ENCODE measurements at regions not wholly inside any gene's neighbourhood (a gene's known extent, or its start where the extent isn't known, plus 50 kb on each side); places are given as distances from the start of the nearest gene placed in this dataset.
A peak's percentile ranks its signal among the peaks of the same experiment; 100 is the strongest.

GRCh38 chr6:799769-800168, 106.8 kb upstream of the EXOC2 start:
- H3K4me1 ChIP-seq (ENCODE audit: insufficient read depth, low read length): no peaks in the 10 kb centered on the region
- no peaks in the 10 kb centered on the region for H4K20me1 ChIP-seq (ENCODE audit: insufficient read depth, low read length)
- DNase-seq (ENCODE audit: insufficient read length, low spot score, missing footprints): no peak
- H3K4me2 ChIP-seq (ENCODE audit: insufficient read depth, low read length): no peak overlapping the region
- TF ChIP-seq CTCF (IDR thresholded peaks at IDR 0.05; ENCODE audit: extremely low read depth, low read depth, low read length): no peak
- H2AFZ ChIP-seq (ENCODE audit: low read length): no peak overlapping the region
- H3K9me3 ChIP-seq (ENCODE audit: low read depth, low read length): no peaks in the 10 kb centered on the region
- no peak overlapping the region for H3K27ac ChIP-seq (ENCODE audit: low read depth, low read length)
- H3K27me3 ChIP-seq (ENCODE audit: insufficient read depth, low read length): peaks cover 28% of the 10 kb centered on the region
- no peaks in the 10 kb centered on the region for H3K36me3 ChIP-seq (ENCODE audit: insufficient read depth, low read length)
- no peaks in the 10 kb centered on the region for H3K79me2 ChIP-seq (ENCODE audit: insufficient read depth, low read length)
- H3K4me3 ChIP-seq (ENCODE audit: insufficient read depth, low read length): no peak overlapping the region

GRCh38 chr6:797479-798077, 104.6 kb upstream of the EXOC2 start:
- H3K27me3 ChIP-seq (ENCODE audit: insufficient read depth, low read length): peaks cover 45% of the 10 kb centered on the region
- H3K4me1 ChIP-seq (ENCODE audit: insufficient read depth, low read length): no peaks in the 10 kb centered on the region
- TF ChIP-seq CTCF (IDR thresholded peaks at IDR 0.05; ENCODE audit: extremely low read depth, low read depth, low read length): peak; percentile 75
- no peaks in the 10 kb centered on the region for H3K79me2 ChIP-seq (ENCODE audit: insufficient read depth, low read length)
- H3K4me3 ChIP-seq (ENCODE audit: insufficient read depth, low read length): no peak overlapping the region
- H3K27ac ChIP-seq (ENCODE audit: low read depth, low read length): no peak overlapping the region
- no peaks in the 10 kb centered on the region for H3K36me3 ChIP-seq (ENCODE audit: insufficient read depth, low read length)
- no peaks in the 10 kb centered on the region for H4K20me1 ChIP-seq (ENCODE audit: insufficient read depth, low read length)
- no peak overlapping the region for H2AFZ ChIP-seq (ENCODE audit: low read length)
- DNase-seq (ENCODE audit: insufficient read length, low spot score, missing footprints): peak; percentile 25
- H3K4me2 ChIP-seq (ENCODE audit: insufficient read depth, low read length): no peak overlapping the region
- no peaks in the 10 kb centered on the region for H3K9me3 ChIP-seq (ENCODE audit: low read depth, low read length)

GRCh38 chr6:795046-795685, 102.2 kb upstream of the EXOC2 start:
- no peak overlapping the region for H3K27ac ChIP-seq (ENCODE audit: low read depth, low read length)
- H3K27me3 ChIP-seq (ENCODE audit: insufficient read depth, low read length): peaks cover 45% of the 10 kb centered on the region
- no peaks in the 10 kb centered on the region for H3K79me2 ChIP-seq (ENCODE audit: insufficient read depth, low read length)
- no peak for DNase-seq (ENCODE audit: insufficient read length, low spot score, missing footprints)
- no peak overlapping the region for H3K4me3 ChIP-seq (ENCODE audit: insufficient read depth, low read length)
- no peak overlapping the region for H3K4me2 ChIP-seq (ENCODE audit: insufficient read depth, low read length)
- H3K36me3 ChIP-seq (ENCODE audit: insufficient read depth, low read length): no peaks in the 10 kb centered on the region
- H3K9me3 ChIP-seq (ENCODE audit: low read depth, low read length): no peaks in the 10 kb centered on the region
- no peaks in the 10 kb centered on the region for H4K20me1 ChIP-seq (ENCODE audit: insufficient read depth, low read length)
- H2AFZ ChIP-seq (ENCODE audit: low read length): no peak overlapping the region
- TF ChIP-seq CTCF (IDR thresholded peaks at IDR 0.05; ENCODE audit: extremely low read depth, low read depth, low read length): no peak
- H3K4me1 ChIP-seq (ENCODE audit: insufficient read depth, low read length): no peaks in the 10 kb centered on the region

- no peak overlapping the region for H3K4me3 ChIP-seq (ENCODE audit: insufficient read depth, low read length)
- H3K4me1 ChIP-seq (ENCODE audit: insufficient read depth, low read length): no peaks in the 10 kb centered on the region
- H3K36me3 ChIP-seq (ENCODE audit: insufficient read depth, low read length): no peaks in the 10 kb centered on the region
- no peak overlapping the region for H3K27ac ChIP-seq (ENCODE audit: low read depth, low read length)
- no peaks in the 10 kb centered on the region for H4K20me1 ChIP-seq (ENCODE audit: insufficient read depth, low read length)
- H3K27me3 ChIP-seq (ENCODE audit: insufficient read depth, low read length): peaks cover 39% of the 10 kb centered on the region
- H3K79me2 ChIP-seq (ENCODE audit: insufficient read depth, low read length): no peaks in the 10 kb centered on the region
- peak; percentile 14 for DNase-seq (ENCODE audit: insufficient read length, low spot score, missing footprints)
- TF ChIP-seq CTCF (IDR thresholded peaks at IDR 0.05; ENCODE audit: extremely low read depth, low read depth, low read length): no peak
- no peak overlapping the region for H2AFZ ChIP-seq (ENCODE audit: low read length)
- H3K9me3 ChIP-seq (ENCODE audit: low read depth, low read length): no peaks in the 10 kb centered on the region
- H3K4me2 ChIP-seq (ENCODE audit: insufficient read depth, low read length): no peak overlapping the region
Measured at GRCh38 chr6:793261-793660, 100.3 kb upstream of the EXOC2 start.

Measured in osteoblast (primary cell).